CD14-positive monocyte (primary cell): ENCODE measurements at regions not wholly inside any gene's neighbourhood (a gene's known extent, or its start where the extent isn't known, plus 50 kb on each side); places are given as distances from the start of the nearest gene placed in this dataset.

Experiments used
- DNase-seq, 3 donors: peaks; one replicate each; pipeline ENCODE4 v3.0.0-alpha.2; 2011 to 2022
- H2AFZ ChIP-seq: 2 replicates; pipeline ENCODE4 v1.6.0; 2012; ENCODE audit warnings: mild to moderate bottlenecking, low read depth, low read length, inconsistent platforms; ENCODE audit not compliant: insufficient read depth, poor library complexity, severe bottlenecking
- H3K27ac ChIP-seq, 2 donors: 1 replicate in 1 of 2; 2 replicates in 1 of 2; pipeline ENCODE4 v1.5.1; 2012 to 2013; ENCODE audit warnings: low read length in 2 of 2, control low read depth in 1 of 2, inconsistent platforms in 1 of 2, low read depth in 1 of 2, mild to moderate bottlenecking in 1 of 2
- H3K27me3 ChIP-seq, 2 donors: one replicate each; pipeline versions ENCODE4 v1.6.0 to v1.6.1; 2011 to 2013; ENCODE audit warnings: low read length in 2 of 2; ENCODE audit not compliant: control insufficient read depth in 2 of 2, insufficient read depth in 2 of 2
- H3K36me3 ChIP-seq, 2 donors: replicated peaks in 1 of 2; 1 replicate in 1 of 2; 2 replicates in 1 of 2; pipeline versions ENCODE4 v1.5.1 to v1.6.1; 2012 to 2013; ENCODE audit warnings: low read length in 2 of 2, control low read depth in 1 of 2, inconsistent platforms in 1 of 2, mild to moderate bottlenecking in 1 of 2; ENCODE audit not compliant: insufficient read depth in 2 of 2, control insufficient read depth in 1 of 2
- H3K4me1 ChIP-seq, 2 donors: 1 replicate in 1 of 2; 2 replicates in 1 of 2; pipeline versions ENCODE4 v1.5.1 to v1.6.1; 2012 to 2013; ENCODE audit warnings: low read length in 2 of 2, control low read depth in 1 of 2, inconsistent platforms in 1 of 2, mild to moderate bottlenecking in 1 of 2, moderate library complexity in 1 of 2; ENCODE audit not compliant: insufficient read depth in 2 of 2, control insufficient read depth in 1 of 2
- H3K4me2 ChIP-seq: replicated peaks from 2 replicates; pipeline ENCODE3; 2012; ENCODE audit warnings: low read length, moderate library complexity, mild to moderate bottlenecking; ENCODE audit not compliant: poor library complexity, severe bottlenecking; ENCODE audit errors: extremely low read depth
- H3K4me3 ChIP-seq, 3 experiments: fragments of 200-600 bp in 1 of 3; sonication (generic) in 1 of 3; replicated peaks in 1 of 3; 1 replicate in 2 of 3; 2 replicates in 1 of 3; pipeline ENCODE4 v1.5.1; 2011 to 2013; ENCODE audit warnings: low read length in 3 of 3, mild to moderate bottlenecking in 3 of 3, control low read depth in 2 of 3, low read depth in 2 of 3, inconsistent platforms in 1 of 3, moderate library complexity in 1 of 3
- H3K79me2 ChIP-seq: 2 replicates; pipeline ENCODE4 v1.6.0; 2012; ENCODE audit warnings: mild to moderate bottlenecking, control low read depth, inconsistent platforms, low read length, moderate library complexity; ENCODE audit not compliant: insufficient read depth
- H3K9ac ChIP-seq: 2 replicates; pipeline ENCODE4 v1.6.0; 2017; ENCODE audit warnings: low read length, mild to moderate bottlenecking; ENCODE audit not compliant: insufficient read depth, poor library complexity, severe bottlenecking
- H3K9me3 ChIP-seq, 2 donors: replicated peaks in 1 of 2; 1 replicate in 1 of 2; 2 replicates in 1 of 2; pipeline versions ENCODE4 v1.5.1 to v1.6.1; 2012 to 2013; ENCODE audit warnings: low read length in 2 of 2, control low read depth in 1 of 2; ENCODE audit not compliant: control insufficient read depth in 1 of 2, insufficient read depth in 1 of 2
- H4K20me1 ChIP-seq: 2 replicates; pipeline ENCODE4 v1.6.0; 2012; ENCODE audit warnings: mild to moderate bottlenecking, low read length, control low read depth, moderate library complexity; ENCODE audit not compliant: insufficient read depth
- H3K27ac Mint-ChIP-seq, 7 donors: one replicate each; pipeline ENCODE4 v1.8.0; 2020; ENCODE audit warnings: mild to moderate bottlenecking in 7 of 7, mixed read lengths in 7 of 7, moderate library complexity in 6 of 7, inconsistent platforms in 2 of 7
- H3K27me3 Mint-ChIP-seq, 3 donors: one replicate each; pipeline ENCODE4 v1.8.0; 2021 to 2022; ENCODE audit warnings: low read depth in 3 of 3, mild to moderate bottlenecking in 3 of 3, mixed read lengths in 3 of 3, moderate library complexity in 3 of 3, inconsistent platforms in 1 of 3
- H3K36me3 Mint-ChIP-seq, 2 donors: one replicate each; pipeline ENCODE4 v1.8.0; 2020; ENCODE audit warnings: mixed read lengths in 2 of 2, inconsistent platforms in 1 of 2, mild to moderate bottlenecking in 1 of 2
- H3K4me1 Mint-ChIP-seq: one replicate; pipeline ENCODE4 v1.8.0; 2020; ENCODE audit warnings: mild to moderate bottlenecking, mixed read lengths
- H3K4me3 Mint-ChIP-seq, 2 donors: one replicate each; pipeline ENCODE4 v1.8.0; 2020; ENCODE audit warnings: mild to moderate bottlenecking in 2 of 2, mixed read lengths in 2 of 2, moderate library complexity in 1 of 2
- H3K9me3 Mint-ChIP-seq, 7 donors: one replicate each; pipeline ENCODE4 v1.8.0; 2020 to 2022; ENCODE audit warnings: mixed read lengths in 7 of 7, mild to moderate bottlenecking in 6 of 7, moderate library complexity in 6 of 7, inconsistent platforms in 2 of 7
- WGBS: methylation state at CpG from one replicate; pipeline ENCODE4 v1.1.5; 2013; ENCODE audit warnings: missing lambda C conversion rate; ENCODE audit not compliant: insufficient coverage; 5-methylcytosine and 5-hydroxymethylcytosine counted together
- intact Hi-C, 2 donors: fragments of 100-400 bp; cut with micrococcal nuclease; formaldehyde crosslinking; loops; one replicate each; pipeline versions ENCODE4 v1.15.0 to v1.15.1; 2023
- TF ChIP-seq, protein P1 (sequence below): fragments of 200-600 bp; IDR thresholded peaks from one replicate; pipeline ENCODE4 v1.8.0; 2022; ENCODE audit warnings: antibody characterized with exemption, mild to moderate bottlenecking

DNA sequence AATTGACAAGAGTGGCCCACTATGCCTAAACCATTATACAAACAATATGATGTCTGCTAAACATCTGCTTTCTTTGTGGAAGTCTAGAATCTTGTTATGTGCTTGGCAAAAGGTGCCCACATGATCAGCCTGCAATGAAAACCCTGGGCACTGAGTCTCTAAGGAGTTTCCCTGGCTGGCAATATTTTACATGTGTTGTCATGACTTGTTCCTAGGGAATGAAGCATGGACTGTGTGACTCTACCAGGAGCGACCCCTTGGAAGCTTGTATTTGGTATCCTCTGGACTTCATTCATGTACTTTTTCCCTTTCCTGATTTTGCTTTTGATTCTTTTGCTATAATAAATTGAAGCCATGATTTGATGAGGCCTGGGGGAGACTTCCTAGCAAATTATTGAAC, 324.9 kb downstream of the HHIPL2 start:
- no peak for DNase-seq
- Histone ChIP-seq H3K27ac (no peak overlapping the region), H3K27me3 (no peaks in the 10 kb centered on the region), H3K4me3 (no peak overlapping the region), H3K4me1 (no peaks in the 10 kb centered on the region), H3K36me3 (no peaks in the 10 kb centered on the region), H3K4me2 (no peak overlapping the region), H3K79me2 (no peaks in the 10 kb centered on the region), H3K9ac (no peak overlapping the region), H4K20me1 (no peaks in the 10 kb centered on the region), H3K9me3 (peaks cover 0 to 3% of the 10 kb centered on the region in 2 donors), H2AFZ (no peak overlapping the region)
- Mint-ChIP-seq H3K9me3 (peaks cover 12 to 23% (median 15%) of the 10 kb centered on the region in 7 donors), H3K36me3 (no peaks in the 10 kb centered on the region), H3K27ac (no peak overlapping the region), H3K4me1 (no peaks in the 10 kb centered on the region), H3K27me3 (no peaks in the 10 kb centered on the region), H3K4me3 (no peak overlapping the region)
- WGBS = 100% methylated on average over 1 of the region's 1 CpG
- intact Hi-C loops = no loop called here
- TF ChIP-seq, protein P1, sequence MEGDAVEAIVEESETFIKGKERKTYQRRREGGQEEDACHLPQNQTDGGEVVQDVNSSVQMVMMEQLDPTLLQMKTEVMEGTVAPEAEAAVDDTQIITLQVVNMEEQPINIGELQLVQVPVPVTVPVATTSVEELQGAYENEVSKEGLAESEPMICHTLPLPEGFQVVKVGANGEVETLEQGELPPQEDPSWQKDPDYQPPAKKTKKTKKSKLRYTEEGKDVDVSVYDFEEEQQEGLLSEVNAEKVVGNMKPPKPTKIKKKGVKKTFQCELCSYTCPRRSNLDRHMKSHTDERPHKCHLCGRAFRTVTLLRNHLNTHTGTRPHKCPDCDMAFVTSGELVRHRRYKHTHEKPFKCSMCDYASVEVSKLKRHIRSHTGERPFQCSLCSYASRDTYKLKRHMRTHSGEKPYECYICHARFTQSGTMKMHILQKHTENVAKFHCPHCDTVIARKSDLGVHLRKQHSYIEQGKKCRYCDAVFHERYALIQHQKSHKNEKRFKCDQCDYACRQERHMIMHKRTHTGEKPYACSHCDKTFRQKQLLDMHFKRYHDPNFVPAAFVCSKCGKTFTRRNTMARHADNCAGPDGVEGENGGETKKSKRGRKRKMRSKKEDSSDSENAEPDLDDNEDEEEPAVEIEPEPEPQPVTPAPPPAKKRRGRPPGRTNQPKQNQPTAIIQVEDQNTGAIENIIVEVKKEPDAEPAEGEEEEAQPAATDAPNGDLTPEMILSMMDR = no peak

DNA sequence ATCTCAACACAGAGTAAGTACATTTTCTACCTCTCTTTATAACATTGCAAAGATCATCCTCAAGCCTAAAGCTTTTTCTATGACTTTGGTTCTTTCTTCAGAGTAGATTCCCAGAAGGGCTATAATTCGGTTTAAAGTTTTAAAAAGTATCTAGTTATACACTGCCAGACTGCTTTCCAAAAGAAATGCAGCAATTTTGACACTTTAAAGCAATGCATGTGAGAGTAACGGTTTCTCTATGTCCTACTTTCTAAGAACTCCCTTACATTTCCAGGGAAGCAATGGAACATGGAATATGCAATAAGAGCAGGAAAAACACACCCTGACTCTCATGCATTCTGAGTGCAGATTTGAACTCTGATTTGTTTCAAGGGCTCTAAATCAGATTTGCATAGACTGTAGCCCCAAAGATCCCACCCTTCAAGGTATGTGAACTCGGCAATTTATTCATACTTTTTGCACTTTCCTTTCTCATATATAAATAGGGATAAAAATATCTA, 331.6 kb downstream of the HHIPL2 start:
- no peak overlapping the region for H3K27ac Mint-ChIP-seq
- H3K4me1 Mint-ChIP-seq = no peaks in the 10 kb centered on the region
- TF ChIP-seq, protein P1 = no peak
- H3K36me3 ChIP-seq = no peaks in the 10 kb centered on the region
- no peaks in the 10 kb centered on the region for H3K36me3 Mint-ChIP-seq
- no peaks in the 10 kb centered on the region for H3K9me3 ChIP-seq
- H3K4me1 ChIP-seq = no peaks in the 10 kb centered on the region
- no peak overlapping the region for H3K9ac ChIP-seq
- H3K27me3 ChIP-seq = no peaks in the 10 kb centered on the region
- peaks cover 6 to 17% (median 7%) of the 10 kb centered on the region in 7 donors for H3K9me3 Mint-ChIP-seq
- H3K4me2 ChIP-seq = no peak overlapping the region
- H3K79me2 ChIP-seq = no peaks in the 10 kb centered on the region
- DNase-seq = no peak
- no CpG with 5 or more reads among the region's 3 CpGs for WGBS
- H3K27ac ChIP-seq = no peak overlapping the region
- H3K27me3 Mint-ChIP-seq = no peaks in the 10 kb centered on the region
- intact Hi-C loops = no loop called here
- no peak overlapping the region for H3K4me3 Mint-ChIP-seq
- no peaks in the 10 kb centered on the region for H4K20me1 ChIP-seq
- H2AFZ ChIP-seq = no peak overlapping the region
- no peak overlapping the region for H3K4me3 ChIP-seq
